ENCODE measurements at regions not wholly inside any gene's neighbourhood (a gene's known extent, or its start where the extent isn't known, plus 50 kb on each side); places are given as distances from the start of the nearest gene placed in this dataset.
A peak's percentile ranks its signal among the peaks of the same experiment; 100 is the strongest.
"Not testable (repeated sequence)": the region's sequence is repeated elsewhere in the genome, so short reads cannot be mapped to it uniquely, and the experiment has no call there.

- DNase-seq (ENCODE audit: low read depth), result no peak
Measured at GRCh38 chr3:66552846-66553245, 52.0 kb upstream of the LRIG1 start.

DNA sequence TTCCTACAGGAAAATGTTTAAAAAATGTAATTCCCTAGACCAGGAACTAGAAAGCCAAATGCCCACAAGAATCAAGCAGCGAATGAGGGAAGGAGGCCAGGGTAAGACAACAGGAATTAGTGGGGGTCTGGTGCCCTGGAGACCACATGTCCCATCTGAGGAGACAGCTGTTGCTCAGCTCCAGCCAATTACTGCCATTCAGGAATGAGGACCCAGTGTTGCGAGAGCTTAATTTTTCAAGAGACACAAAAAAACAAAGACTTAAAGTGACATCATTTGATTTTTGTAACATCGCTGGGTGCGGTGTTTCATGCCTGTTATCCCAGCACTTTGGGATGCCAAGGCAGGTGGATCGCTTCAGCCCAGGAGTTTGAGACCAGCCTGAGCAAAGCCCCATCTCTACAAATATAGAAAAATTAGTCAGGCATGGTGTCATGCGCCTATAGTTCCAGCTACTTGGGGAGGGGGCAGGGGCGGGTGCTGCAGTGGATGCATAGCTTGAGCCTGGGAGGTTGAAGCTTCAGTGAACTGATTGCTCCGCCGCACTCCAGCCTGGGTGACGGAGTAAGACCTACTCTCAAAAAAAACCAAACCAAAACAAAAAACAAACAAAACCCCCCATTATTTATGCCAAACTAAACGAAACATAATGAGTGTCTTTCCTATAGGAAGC is 52.8 kb upstream of the LRIG1 start:
- DNase-seq (ENCODE audit: low read depth), result no peak

DNA sequence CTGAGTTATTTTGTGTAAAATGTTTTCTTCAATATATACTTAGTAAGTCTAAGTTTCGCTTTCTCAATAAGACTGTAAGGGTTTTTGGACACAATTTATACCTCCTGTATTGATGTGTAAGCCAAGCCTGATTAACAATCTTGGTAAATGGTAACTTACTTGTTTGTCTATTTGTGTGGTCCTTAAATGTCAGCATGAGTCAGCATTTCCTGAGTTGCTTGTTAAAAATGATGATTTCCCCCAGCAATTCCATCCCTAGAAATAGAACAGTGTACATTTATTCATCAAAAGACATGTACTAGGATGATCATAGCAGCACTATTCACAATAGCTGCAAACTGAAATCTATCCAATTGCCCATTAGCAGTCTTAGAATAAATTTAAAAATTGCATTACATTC is 53.4 kb upstream of the LRIG1 start:
- DNase-seq (ENCODE audit: low read depth), result no peak

- no peak for DNase-seq (ENCODE audit: low read depth)
Measured at GRCh38 chr3:66555214-66555844, 54.5 kb upstream of the LRIG1 start.

DNA sequence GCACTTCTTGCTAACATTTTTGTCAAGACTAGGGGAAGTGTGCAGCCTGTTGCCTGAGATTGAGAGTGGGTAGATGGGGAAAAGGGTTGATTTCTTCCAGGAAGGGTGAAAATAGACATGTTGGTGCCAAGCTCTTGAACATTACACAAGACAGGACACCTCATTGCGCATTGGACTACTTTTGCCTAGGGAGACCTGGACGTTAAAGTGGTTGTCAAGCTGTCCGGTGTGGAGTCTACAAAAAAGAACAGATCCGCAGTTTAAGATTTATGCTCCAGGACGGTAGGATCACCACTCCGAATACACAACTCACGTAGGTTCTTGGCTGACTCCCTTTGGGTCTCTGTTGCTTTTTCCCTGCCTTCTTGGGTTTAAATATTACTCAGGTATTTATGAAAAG is 56.3 kb upstream of the LRIG1 start:
- no peak for DNase-seq (ENCODE audit: low read depth)

DNA sequence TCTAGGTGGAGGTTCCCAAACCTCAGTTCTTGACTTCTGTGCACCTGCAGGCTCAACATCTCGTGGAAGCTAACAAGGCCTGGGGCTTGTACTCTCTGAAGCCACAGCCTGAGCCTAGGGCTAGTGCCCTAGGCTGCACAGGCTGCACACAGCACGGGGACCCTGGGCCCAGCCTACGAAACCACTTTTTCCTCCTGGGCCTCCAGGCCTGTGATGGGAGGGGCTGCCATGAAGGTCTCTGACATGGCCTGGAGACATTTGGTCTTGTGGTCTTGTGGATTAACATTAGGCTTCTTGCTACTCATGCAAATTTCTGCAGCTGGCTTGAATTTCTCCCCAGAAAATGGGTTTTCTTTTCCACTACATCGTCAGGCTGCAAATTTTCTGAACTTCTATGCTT is 59.1 kb upstream of the LRIG1 start:
- DNase-seq (ENCODE audit: low read depth), result not testable (repeated sequence)

DNA sequence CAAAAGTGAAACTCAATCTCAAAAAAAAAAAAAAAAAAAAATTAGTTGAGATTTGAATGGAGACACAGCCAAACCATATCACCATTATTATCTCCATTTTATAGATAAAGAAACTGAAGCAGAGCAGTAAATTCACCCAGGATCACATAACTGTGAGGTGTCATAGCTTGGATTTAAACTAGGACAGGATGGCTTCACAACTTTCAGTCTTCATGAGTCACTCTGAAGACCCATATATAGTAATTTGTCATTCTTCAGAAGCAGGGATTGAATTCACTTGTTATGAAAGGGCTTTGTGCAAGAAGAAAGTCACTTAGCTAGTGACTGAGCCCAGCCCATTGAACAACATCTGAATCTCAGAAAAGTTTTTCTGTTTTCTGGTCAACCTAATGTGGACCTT is 60.5 kb upstream of the LRIG1 start:
- DNase-seq (ENCODE audit: low read depth), result no peak

GRCh38 chr3:66565301-66565700 is 64.5 kb upstream of the LRIG1 start:
- no peak for DNase-seq (ENCODE audit: low read depth)

- no peak for DNase-seq (ENCODE audit: low read depth)
Measured at GRCh38 chr3:66567077-66567476, 66.3 kb upstream of the LRIG1 start.

GRCh38 chr3:66572090-66572675 is 71.4 kb upstream of the LRIG1 start:
- DNase-seq (ENCODE audit: low read depth), result no peak

GRCh38 chr3:66572938-66573710 is 72.3 kb upstream of the LRIG1 start:
- DNase-seq (ENCODE audit: low read depth), result no peak

- DNase-seq (ENCODE audit: low read depth), result no peak
Measured at GRCh38 chr3:66574091-66574490, 73.3 kb upstream of the LRIG1 start.

DNA sequence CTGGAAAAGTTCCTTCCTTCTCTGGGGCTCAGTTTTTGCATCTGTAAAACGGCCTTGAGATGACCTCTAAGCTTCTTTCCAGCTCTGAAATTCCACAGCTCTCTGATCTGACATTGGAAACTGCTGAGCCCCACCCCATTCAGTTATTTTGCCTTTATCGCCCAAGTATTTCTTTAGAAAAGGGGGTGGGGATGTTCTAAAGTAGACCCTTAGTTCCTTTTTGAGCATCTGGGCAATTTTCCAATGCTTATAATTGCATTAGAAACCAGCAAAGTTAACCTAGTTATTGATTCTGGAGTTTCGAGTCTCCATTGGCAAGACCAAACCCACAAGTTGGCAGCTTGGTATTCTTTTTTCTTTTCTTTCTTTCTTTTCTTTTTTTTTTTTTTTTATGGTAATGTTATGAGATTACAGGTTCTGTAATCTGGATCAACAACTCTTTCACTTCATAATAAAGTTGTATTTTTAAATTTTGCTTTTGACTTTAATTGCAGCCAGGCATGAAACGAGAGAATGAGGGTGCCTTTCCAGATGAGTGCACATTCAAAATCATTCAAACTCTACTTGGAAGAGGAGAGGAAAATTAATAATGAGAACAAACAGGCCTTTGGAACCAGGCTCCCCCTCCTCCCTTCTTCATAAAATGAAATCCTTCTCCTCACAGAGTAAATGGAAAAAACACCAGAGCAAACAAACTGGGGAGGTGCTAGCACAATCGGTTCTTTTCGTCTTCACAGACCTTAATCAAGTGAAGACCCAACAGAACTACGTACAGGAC is 76.8 kb upstream of the LRIG1 start:
- no peak for DNase-seq (ENCODE audit: low read depth)

GRCh38 chr3:66581256-66581655 is 80.4 kb upstream of the LRIG1 start:
- no peak for DNase-seq (ENCODE audit: low read depth)

DNA sequence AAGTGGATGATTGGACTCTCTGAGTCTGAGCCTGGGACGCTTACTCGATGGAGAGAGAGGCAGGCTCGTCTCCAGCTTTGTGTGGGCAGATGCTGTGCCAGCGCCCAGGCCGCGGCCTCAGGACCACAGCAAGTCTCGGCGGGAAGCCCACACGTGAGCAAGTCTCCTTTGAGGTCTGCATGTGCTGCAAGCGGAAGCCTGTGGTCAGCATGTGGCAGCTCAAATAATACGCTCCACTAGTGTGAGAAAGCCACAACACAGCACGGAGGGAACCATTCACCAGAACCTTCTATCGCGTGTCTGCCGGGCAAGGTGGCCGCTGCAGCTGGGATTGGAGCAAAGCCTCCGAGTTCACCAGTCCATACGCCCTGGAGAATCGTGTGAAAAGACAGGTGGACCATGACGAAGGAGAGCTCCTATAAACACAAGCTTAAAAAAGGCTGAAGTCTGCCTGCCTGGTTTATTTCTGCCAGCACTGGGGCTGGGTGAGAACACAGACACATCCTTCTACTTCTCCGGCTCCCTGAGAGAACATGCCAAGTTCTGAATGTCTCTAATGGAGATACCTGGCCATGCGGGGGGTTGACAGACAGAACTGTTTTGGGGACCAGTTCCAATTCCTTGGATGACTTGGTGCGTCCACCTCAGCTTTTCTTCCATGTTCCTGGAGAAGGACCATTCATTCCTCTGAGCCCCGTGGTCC is 82.0 kb upstream of the LRIG1 start:
- peak; percentile 14 for DNase-seq (ENCODE audit: low read depth)

DNA sequence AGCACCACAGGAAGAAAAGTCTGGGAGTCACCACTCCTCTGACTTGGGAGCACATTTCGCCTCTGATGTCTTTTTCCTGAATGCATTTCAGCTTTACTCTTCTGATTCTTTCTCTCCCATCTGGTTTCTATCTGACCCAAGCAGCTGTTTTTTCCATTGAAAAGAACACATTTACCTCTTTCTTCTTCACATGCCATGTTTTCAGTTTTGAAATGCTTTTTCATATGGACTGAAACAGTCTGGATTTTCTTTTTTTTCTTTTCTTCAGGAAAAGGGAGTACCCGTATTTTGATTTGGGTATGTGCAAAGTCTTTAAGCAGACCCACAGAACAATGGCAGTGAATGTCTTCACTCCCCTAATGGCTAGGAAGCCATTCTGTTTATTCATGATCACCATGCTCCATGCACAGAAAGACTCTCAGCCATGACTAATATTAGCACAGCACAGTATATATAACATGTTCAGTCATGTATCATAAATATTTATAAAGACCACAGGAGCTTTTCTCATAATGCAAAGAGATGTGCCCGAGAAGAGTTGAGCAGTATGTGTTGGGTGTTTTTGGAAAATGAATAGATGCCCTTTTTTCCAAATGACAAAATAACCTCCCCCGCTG is 82.7 kb upstream of the LRIG1 start:
- DNase-seq (ENCODE audit: low read depth), result no peak

GRCh38 chr3:66585520-66586095 is 84.8 kb upstream of the LRIG1 start:
- no peak for DNase-seq (ENCODE audit: low read depth)

GRCh38 chr3:66586853-66587252 is 86.0 kb upstream of the LRIG1 start:
- no peak for DNase-seq (ENCODE audit: low read depth)

GRCh38 chr3:66588340-66588847 is 87.6 kb upstream of the LRIG1 start:
- DNase-seq (ENCODE audit: low read depth), result no peak

- no peak for DNase-seq (ENCODE audit: low read depth)
Measured at GRCh38 chr3:66592016-66592761, 91.4 kb upstream of the LRIG1 start.
